Heart left ventricle (tissue), 13 donors: ENCODE measurements at regions not wholly inside any gene's neighbourhood (a gene's known extent, or its start where the extent isn't known, plus 50 kb on each side); places are given as distances from the start of the nearest gene placed in this dataset.

ENCODE experiments used
- POLR2A ChIP-seq, 2 donors: fragments of 450-650 bp; IDR thresholded peaks; one replicate each; pipeline ENCODE4 v1.6.1; 2017; ENCODE audit warnings: antibody characterized with exemption in 2 of 2, mild to moderate bottlenecking in 2 of 2, moderate library complexity in 2 of 2
- TF ChIP-seq, protein P1 (sequence below), 12 donors: fragments of 200-600 bp; sonication (generic) in 4 of 12; IDR thresholded peaks; one replicate each; pipeline versions ENCODE4 v1.5.0 to v1.8.0; 2018 to 2022; ENCODE audit warnings: antibody characterized with exemption in 12 of 12, mild to moderate bottlenecking in 5 of 12
- donor health status: ischemic (EF 13 %, LVEDD 7.1; RV severe dilation, severe dysfunction).
- donor health status: DM: no; HTN: yes; CAD: no.
- donor health status: DM: no; HTN: no; CAD: no.
- donor health status: ischemic (EF 25% LVEDD 6.9; RV normal size, moderate dysfunction).
- donor health status: ischemic (EF 25% LVEDD 5.7; RV mildly dilated, moderate dysfunction).
- donor health status: ischemic (EF 35%, LVEDD 5.7; RV mildly dilated, moderate dysfunction).
- donor health status: nonischemic (EF 11% LVEDD 7.7; RV severe dilation, severe dysfunction).
- donor health status: DM: yes; HTN: yes; CAD: no.
- donor health status: PGD.
- donor health status: ischemic (EF 29% LVEDD 5.4; RV normal size, mild dysfunction).
- donor health status: nonischemic (EF 23%, LVEDD 6.1; RV moderate dilation, normal function).

DNA sequence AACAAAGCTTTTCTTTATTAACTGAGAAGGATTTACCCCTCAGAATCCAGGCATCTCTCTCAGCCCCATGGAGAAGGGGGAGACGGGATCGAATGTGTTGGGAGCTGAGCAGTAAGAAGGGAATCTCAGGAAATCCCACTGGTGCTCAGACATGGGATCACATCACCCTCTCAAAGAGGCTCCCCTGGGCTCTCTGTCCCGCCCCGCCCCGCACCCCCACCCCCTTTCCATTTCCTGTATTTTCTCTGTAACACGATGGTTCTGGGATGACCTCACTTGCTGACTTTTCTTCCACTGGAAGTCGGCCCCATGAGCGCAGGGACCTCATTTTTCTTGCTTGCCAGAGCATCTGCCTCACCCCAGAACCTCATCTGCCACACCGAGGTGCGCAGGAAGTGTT lies 96.7 kb upstream of the SLC22A11 start:
- no peak for TF ChIP-seq POLR2A (IDR thresholded peaks at IDR 0.05)
- TF ChIP-seq, protein P1, sequence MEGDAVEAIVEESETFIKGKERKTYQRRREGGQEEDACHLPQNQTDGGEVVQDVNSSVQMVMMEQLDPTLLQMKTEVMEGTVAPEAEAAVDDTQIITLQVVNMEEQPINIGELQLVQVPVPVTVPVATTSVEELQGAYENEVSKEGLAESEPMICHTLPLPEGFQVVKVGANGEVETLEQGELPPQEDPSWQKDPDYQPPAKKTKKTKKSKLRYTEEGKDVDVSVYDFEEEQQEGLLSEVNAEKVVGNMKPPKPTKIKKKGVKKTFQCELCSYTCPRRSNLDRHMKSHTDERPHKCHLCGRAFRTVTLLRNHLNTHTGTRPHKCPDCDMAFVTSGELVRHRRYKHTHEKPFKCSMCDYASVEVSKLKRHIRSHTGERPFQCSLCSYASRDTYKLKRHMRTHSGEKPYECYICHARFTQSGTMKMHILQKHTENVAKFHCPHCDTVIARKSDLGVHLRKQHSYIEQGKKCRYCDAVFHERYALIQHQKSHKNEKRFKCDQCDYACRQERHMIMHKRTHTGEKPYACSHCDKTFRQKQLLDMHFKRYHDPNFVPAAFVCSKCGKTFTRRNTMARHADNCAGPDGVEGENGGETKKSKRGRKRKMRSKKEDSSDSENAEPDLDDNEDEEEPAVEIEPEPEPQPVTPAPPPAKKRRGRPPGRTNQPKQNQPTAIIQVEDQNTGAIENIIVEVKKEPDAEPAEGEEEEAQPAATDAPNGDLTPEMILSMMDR (IDR thresholded peaks at IDR 0.05): no peak
